ENCODE measurements at regions not wholly inside any gene's neighbourhood (a gene's known extent, or its start where the extent isn't known, plus 50 kb on each side); places are given as distances from the start of the nearest gene placed in this dataset.

DNA sequence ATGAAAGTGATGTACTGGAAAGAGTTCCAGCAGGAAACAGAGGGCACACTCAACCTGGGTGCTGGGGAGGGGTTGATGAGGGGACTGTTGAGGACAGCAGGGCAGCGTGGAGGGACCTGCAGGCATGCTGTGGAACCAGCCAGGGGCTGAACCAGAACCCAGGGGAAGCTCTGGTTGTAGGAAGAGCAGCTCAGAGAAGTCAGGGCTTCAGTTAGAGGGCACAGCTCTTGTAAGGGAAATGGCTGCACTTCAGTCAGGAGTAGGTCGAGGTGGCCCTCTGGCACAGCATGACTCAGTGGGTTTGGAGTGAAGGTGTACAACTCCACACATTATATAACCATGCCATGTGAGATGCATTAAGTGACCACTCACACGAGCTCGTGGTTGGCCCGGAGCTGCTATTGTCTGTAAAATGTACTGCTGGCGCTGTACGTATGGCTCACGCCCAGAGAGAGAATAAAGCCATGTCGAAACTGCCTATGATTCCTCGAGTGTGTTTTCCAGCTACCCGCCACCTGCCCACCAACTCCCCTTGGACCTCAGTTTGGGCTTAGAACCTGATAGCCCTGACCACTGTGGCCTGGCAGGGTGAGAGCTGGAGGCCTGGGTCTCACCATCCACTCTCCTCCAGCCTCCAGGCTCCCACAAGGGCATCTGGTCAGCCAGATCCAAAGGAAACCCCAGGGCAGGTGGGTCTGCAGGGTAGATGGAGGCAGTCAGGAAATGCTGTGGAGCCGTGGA is 136.5 kb upstream of the HS6ST1 start:
- BruUV-seq (replicated peaks): no TSS peak
- POLR2A ChIA-PET: no interaction called here
- intact Hi-C loops (cut with micrococcal nuclease; ENCODE audit: unreplicated experiment): no loop called here

GRCh38 chr2:128455721-128456050 is 137.0 kb upstream of the HS6ST1 start:
- H3K9me3 ChIP-seq: no peaks in the 10 kb centered on the region
- no peak overlapping the region for H3K4me3 ChIP-seq (ENCODE audit: low read depth, low read length)
- no peaks in the 10 kb centered on the region for H3K4me1 Mint-ChIP-seq (ENCODE audit: low read depth, unreplicated experiment)
- H3K27ac Mint-ChIP-seq (ENCODE audit: unreplicated experiment): no peak overlapping the region
- intact Hi-C loops (cut with micrococcal nuclease; ENCODE audit: unreplicated experiment): no loop called here
- peaks cover 10% of the 10 kb centered on the region for H3K9me3 Mint-ChIP-seq (ENCODE audit: unreplicated experiment)
- no peaks in the 10 kb centered on the region for H3K4me1 ChIP-seq
- TF ChIP-seq, protein P1, sequence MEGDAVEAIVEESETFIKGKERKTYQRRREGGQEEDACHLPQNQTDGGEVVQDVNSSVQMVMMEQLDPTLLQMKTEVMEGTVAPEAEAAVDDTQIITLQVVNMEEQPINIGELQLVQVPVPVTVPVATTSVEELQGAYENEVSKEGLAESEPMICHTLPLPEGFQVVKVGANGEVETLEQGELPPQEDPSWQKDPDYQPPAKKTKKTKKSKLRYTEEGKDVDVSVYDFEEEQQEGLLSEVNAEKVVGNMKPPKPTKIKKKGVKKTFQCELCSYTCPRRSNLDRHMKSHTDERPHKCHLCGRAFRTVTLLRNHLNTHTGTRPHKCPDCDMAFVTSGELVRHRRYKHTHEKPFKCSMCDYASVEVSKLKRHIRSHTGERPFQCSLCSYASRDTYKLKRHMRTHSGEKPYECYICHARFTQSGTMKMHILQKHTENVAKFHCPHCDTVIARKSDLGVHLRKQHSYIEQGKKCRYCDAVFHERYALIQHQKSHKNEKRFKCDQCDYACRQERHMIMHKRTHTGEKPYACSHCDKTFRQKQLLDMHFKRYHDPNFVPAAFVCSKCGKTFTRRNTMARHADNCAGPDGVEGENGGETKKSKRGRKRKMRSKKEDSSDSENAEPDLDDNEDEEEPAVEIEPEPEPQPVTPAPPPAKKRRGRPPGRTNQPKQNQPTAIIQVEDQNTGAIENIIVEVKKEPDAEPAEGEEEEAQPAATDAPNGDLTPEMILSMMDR (IDR thresholded peaks at IDR 0.05; ENCODE audit: insufficient read depth in 1 of 2, low read depth in 1 of 2, low read length in 1 of 2, severe bottlenecking in 1 of 2, unreplicated experiment in 1 of 2): no peak
- no TSS peak for BruUV-seq (replicated peaks)
- H3K4me3 Mint-ChIP-seq (ENCODE audit: unreplicated experiment): no peak overlapping the region
- H3K36me3 Mint-ChIP-seq (ENCODE audit: insufficient read depth, unreplicated experiment): no peaks in the 10 kb centered on the region
- H3K36me3 ChIP-seq (ENCODE audit: control insufficient read depth, insufficient read depth, low read length): no peaks in the 10 kb centered on the region
- DNase-seq: no peak
- H3K27me3 Mint-ChIP-seq (ENCODE audit: insufficient read depth, unreplicated experiment): no peaks in the 10 kb centered on the region
- H3K27me3 ChIP-seq (replicated peaks; ENCODE audit: control insufficient read depth, insufficient read depth, low read length): no peaks in the 10 kb centered on the region
- ChIA-PET POLR2A (no interaction called here), CTCF (no interaction called here)

More for the DNA sequence above, 136.5 kb upstream of the HS6ST1 start:
- no peaks in the 10 kb centered on the region for H3K9me3 ChIP-seq
- no peaks in the 10 kb centered on the region for H3K36me3 ChIP-seq (ENCODE audit: control insufficient read depth, insufficient read depth, low read length)
- CTCF ChIA-PET: no interaction called here
- no peak overlapping the region for H3K4me3 ChIP-seq (ENCODE audit: low read depth, low read length)
- Mint-ChIP-seq H3K27ac (ENCODE audit: unreplicated experiment) (no peak overlapping the region), H3K4me3 (ENCODE audit: unreplicated experiment) (no peak overlapping the region), H3K27me3 (ENCODE audit: insufficient read depth, unreplicated experiment) (no peaks in the 10 kb centered on the region), H3K36me3 (ENCODE audit: insufficient read depth, unreplicated experiment) (no peaks in the 10 kb centered on the region), H3K9me3 (ENCODE audit: unreplicated experiment) (peaks cover 10% of the 10 kb centered on the region), H3K4me1 (ENCODE audit: low read depth, unreplicated experiment) (no peaks in the 10 kb centered on the region)
- no peak for DNase-seq
- TF ChIP-seq, protein P1 (IDR thresholded peaks at IDR 0.05; ENCODE audit: insufficient read depth in 1 of 2, low read depth in 1 of 2, low read length in 1 of 2, severe bottlenecking in 1 of 2, unreplicated experiment in 1 of 2): no peak
- no peaks in the 10 kb centered on the region for H3K27me3 ChIP-seq (replicated peaks; ENCODE audit: control insufficient read depth, insufficient read depth, low read length)
- no peaks in the 10 kb centered on the region for H3K4me1 ChIP-seq

DNA sequence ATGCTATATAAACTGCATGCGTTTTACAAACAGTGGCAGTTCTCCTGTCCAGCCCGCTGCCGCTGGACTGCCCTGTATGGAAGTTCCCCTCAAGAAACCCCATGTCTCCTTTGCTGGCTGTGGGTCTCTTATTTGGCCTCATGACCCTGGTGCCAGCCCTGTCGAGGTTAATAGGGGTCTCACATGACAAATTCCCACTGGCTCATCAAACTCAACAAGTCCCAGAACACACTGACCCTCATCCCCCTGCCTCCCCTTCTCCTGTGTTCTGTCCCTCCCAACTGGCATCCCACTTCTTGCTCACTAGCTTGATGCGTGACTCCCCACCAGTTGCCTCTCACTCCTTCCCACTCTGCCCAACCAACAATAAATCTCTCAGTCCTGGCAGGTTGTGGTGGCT is 137.6 kb upstream of the HS6ST1 start:
- no peaks in the 10 kb centered on the region for H3K36me3 Mint-ChIP-seq (ENCODE audit: insufficient read depth, unreplicated experiment)
- H3K27me3 ChIP-seq (replicated peaks; ENCODE audit: control insufficient read depth, insufficient read depth, low read length): no peaks in the 10 kb centered on the region
- TF ChIP-seq, protein P1 (IDR thresholded peaks at IDR 0.05; ENCODE audit: insufficient read depth in 1 of 2, low read depth in 1 of 2, low read length in 1 of 2, severe bottlenecking in 1 of 2, unreplicated experiment in 1 of 2): no peak
- H3K4me1 ChIP-seq: no peaks in the 10 kb centered on the region
- peaks cover 10% of the 10 kb centered on the region for H3K9me3 Mint-ChIP-seq (ENCODE audit: unreplicated experiment)
- no peak overlapping the region for H3K4me3 Mint-ChIP-seq (ENCODE audit: unreplicated experiment)
- CTCF ChIA-PET: no interaction called here
- no peaks in the 10 kb centered on the region for H3K4me1 Mint-ChIP-seq (ENCODE audit: low read depth, unreplicated experiment)
- no peaks in the 10 kb centered on the region for H3K36me3 ChIP-seq (ENCODE audit: control insufficient read depth, insufficient read depth, low read length)
- intact Hi-C loops (cut with micrococcal nuclease; ENCODE audit: unreplicated experiment): no loop called here
- H3K27me3 Mint-ChIP-seq (ENCODE audit: insufficient read depth, unreplicated experiment): no peaks in the 10 kb centered on the region
- no peak overlapping the region for H3K27ac Mint-ChIP-seq (ENCODE audit: unreplicated experiment)
- DNase-seq: no peak
- no TSS peak for BruUV-seq (replicated peaks)
- POLR2A ChIA-PET: no interaction called here
- H3K4me3 ChIP-seq (ENCODE audit: low read depth, low read length): no peak overlapping the region
- no peaks in the 10 kb centered on the region for H3K9me3 ChIP-seq

Measured in Caco-2 (cell line).